IMR-90 (cell line): ENCODE measurements at regions not wholly inside any gene's neighbourhood (a gene's known extent, or its start where the extent isn't known, plus 50 kb on each side); places are given as distances from the start of the nearest gene placed in this dataset.

Experiments used
- BHLHE40 ChIP-seq: fragments of 150-350 bp; IDR thresholded peaks from 2 replicates; pipeline ENCODE4 v1.6.1; 2016; ENCODE audit warnings: mild to moderate bottlenecking, low read depth, low read length
- CEBPB ChIP-seq: IDR thresholded peaks from 2 replicates; pipeline ENCODE4 v1.6.1; 2012; ENCODE audit warnings: low read depth, low read length, improper control_type of control experiment
- FOS ChIP-seq: fragments of 150-350 bp; IDR thresholded peaks from 2 replicates; pipeline ENCODE4 v1.6.1; 2016; ENCODE audit warnings: low read depth, low read length
- MAFK ChIP-seq: IDR thresholded peaks from 2 replicates; pipeline ENCODE4 v1.6.1; 2012; ENCODE audit warnings: low read depth, low read length, improper control_type of control experiment
- MXI1 ChIP-seq: IDR thresholded peaks from 2 replicates; pipeline ENCODE4 v1.6.1; 2012; ENCODE audit warnings: low read depth, mild to moderate bottlenecking, low read length, moderate library complexity, borderline replicate concordance
- POLR2A ChIP-seq: IDR thresholded peaks from 2 replicates; pipeline ENCODE4 v1.6.1; 2012; ENCODE audit warnings: mild to moderate bottlenecking, low read depth, low read length
- RAD21 ChIP-seq: IDR thresholded peaks from 2 replicates; pipeline ENCODE4 v1.6.1; 2012; ENCODE audit warnings: low read length, improper control_type of control experiment
- RCOR1 ChIP-seq: IDR thresholded peaks from 2 replicates; pipeline ENCODE4 v1.6.1; 2012; ENCODE audit warnings: mild to moderate bottlenecking, low read length, improper control_type of control experiment; ENCODE audit not compliant: insufficient replicate concordance
- RFX5 ChIP-seq: IDR thresholded peaks from 2 replicates; pipeline ENCODE4 v1.8.0; 2012; ENCODE audit warnings: low read depth, mild to moderate bottlenecking, low read length, moderate library complexity
- SMC3 ChIP-seq: fragments of 150-350 bp; IDR thresholded peaks from 2 replicates; pipeline ENCODE4 v1.6.1; 2016; ENCODE audit warnings: low read depth, mild to moderate bottlenecking, antibody characterized with exemption, low read length, moderate library complexity
- TF ChIP-seq, protein P1 (sequence below): conservative IDR thresholded peaks from 2 replicates; pipeline ENCODE4 v1.5.1; 2012; ENCODE audit warnings: mild to moderate bottlenecking, low read depth, low read length, improper control_type of control experiment
- TF ChIP-seq, protein P2 (sequence below): fragments of 150-350 bp; IDR thresholded peaks from 2 replicates; pipeline ENCODE4 v1.6.1; 2016; ENCODE audit warnings: low read depth, mild to moderate bottlenecking, low read length, moderate library complexity, borderline replicate concordance
- TF ChIP-seq, protein P3 (sequence below): fragments of 150-350 bp; IDR thresholded peaks from 2 replicates; pipeline ENCODE4 v1.6.1; 2017; ENCODE audit warnings: mild to moderate bottlenecking, antibody characterized with exemption, low read length, low read depth

DNA sequence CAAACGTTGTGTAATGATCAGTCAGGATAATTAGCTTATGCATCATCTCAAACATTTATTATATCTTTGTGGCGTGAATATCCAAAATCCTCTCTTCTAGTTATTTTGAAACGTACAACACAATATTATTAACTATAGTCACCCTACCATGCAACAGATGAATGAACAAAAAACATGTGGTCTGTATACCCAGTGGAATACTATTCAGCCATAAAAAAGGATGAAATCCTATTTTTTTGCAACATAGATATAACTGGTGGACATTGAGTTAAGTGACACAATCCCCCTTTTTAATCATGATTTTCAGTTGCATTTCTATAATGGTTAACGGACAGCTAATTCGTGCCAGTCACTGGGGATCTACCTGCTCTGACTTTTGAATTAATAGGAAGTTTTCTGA is 145.6 kb downstream of the SOX1 start:
- TF ChIP-seq, protein P1, sequence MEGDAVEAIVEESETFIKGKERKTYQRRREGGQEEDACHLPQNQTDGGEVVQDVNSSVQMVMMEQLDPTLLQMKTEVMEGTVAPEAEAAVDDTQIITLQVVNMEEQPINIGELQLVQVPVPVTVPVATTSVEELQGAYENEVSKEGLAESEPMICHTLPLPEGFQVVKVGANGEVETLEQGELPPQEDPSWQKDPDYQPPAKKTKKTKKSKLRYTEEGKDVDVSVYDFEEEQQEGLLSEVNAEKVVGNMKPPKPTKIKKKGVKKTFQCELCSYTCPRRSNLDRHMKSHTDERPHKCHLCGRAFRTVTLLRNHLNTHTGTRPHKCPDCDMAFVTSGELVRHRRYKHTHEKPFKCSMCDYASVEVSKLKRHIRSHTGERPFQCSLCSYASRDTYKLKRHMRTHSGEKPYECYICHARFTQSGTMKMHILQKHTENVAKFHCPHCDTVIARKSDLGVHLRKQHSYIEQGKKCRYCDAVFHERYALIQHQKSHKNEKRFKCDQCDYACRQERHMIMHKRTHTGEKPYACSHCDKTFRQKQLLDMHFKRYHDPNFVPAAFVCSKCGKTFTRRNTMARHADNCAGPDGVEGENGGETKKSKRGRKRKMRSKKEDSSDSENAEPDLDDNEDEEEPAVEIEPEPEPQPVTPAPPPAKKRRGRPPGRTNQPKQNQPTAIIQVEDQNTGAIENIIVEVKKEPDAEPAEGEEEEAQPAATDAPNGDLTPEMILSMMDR = no peak
- TF ChIP-seq POLR2A (no peak), RFX5 (no peak), CEBPB (no peak), BHLHE40 (no peak), SMC3 (no peak), MAFK (no peak), FOS (no peak), MXI1 (no peak), RAD21 (no peak), RCOR1 (no peak)
- TF ChIP-seq, protein P2, sequence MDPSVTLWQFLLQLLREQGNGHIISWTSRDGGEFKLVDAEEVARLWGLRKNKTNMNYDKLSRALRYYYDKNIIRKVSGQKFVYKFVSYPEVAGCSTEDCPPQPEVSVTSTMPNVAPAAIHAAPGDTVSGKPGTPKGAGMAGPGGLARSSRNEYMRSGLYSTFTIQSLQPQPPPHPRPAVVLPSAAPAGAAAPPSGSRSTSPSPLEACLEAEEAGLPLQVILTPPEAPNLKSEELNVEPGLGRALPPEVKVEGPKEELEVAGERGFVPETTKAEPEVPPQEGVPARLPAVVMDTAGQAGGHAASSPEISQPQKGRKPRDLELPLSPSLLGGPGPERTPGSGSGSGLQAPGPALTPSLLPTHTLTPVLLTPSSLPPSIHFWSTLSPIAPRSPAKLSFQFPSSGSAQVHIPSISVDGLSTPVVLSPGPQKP = no peak
- TF ChIP-seq, protein P3, sequence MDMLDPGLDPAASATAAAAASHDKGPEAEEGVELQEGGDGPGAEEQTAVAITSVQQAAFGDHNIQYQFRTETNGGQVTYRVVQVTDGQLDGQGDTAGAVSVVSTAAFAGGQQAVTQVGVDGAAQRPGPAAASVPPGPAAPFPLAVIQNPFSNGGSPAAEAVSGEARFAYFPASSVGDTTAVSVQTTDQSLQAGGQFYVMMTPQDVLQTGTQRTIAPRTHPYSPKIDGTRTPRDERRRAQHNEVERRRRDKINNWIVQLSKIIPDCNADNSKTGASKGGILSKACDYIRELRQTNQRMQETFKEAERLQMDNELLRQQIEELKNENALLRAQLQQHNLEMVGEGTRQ = no peak
